ENCODE measurements at regions not wholly inside any gene's neighbourhood (a gene's known extent, or its start where the extent isn't known, plus 50 kb on each side); places are given as distances from the start of the nearest gene placed in this dataset.
"Not testable (repeated sequence)": the region's sequence is repeated elsewhere in the genome, so short reads cannot be mapped to it uniquely, and the experiment has no call there.

DNA sequence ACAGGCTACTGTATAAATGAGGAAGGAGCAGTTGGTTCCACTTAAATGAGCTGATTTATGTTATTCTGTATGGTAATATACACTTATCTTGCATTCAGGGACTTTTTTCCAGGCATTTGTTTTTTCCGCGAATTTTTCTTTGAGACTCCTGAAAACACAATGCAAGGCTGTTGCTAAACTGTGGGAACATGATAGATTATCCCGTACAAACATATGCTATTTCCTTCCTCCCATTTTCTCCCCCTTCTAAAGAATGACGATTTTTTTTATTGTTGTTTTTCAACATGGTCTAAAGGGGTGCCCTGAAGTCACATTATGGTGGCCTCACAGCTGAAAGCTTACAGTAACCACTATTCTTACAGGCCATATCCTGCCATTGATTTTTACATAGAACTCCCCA is 523.9 kb upstream of the NRP1 start:
- no peak for DNase-seq

DNA sequence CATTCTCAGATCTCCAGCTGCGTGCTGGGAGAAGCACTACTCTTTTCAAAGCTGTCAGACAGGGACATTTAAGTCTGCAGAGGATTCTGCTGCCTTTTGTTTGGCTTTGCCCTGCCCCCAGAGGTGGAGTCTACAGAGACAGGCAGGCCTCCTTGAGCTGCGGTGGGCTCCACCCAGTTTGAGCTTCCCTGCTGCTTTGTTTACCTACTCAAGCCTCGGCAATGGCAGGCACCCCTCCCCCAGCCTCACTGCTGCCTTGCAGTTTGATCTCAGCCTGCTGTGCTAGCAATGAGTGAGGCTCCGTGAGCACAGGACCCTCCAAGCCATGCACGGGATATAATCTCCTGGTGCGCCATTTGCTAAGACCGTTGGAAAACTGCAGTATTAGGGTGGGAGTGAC is 518.8 kb upstream of the NRP1 start:
- not testable (repeated sequence) for DNase-seq

DNA sequence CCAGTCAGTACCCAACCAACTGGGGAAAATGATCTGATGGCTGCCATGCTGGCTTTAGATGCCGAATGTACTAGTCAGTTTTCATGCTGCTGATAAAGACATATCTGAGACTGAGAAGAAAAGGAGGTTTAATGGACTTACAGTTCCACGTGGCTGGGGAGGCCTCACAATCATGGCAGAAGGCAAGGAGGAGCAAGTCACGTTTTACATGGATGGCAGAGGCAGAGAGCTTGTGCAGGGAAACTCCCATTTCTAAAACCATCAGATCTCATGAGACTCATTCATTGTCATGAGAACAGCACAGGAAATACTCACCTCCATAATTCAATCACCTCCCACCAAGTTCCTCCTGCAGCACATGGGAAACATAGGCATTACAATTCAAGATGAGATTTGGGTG is 508.9 kb upstream of the NRP1 start:
- no peak for DNase-seq

DNA sequence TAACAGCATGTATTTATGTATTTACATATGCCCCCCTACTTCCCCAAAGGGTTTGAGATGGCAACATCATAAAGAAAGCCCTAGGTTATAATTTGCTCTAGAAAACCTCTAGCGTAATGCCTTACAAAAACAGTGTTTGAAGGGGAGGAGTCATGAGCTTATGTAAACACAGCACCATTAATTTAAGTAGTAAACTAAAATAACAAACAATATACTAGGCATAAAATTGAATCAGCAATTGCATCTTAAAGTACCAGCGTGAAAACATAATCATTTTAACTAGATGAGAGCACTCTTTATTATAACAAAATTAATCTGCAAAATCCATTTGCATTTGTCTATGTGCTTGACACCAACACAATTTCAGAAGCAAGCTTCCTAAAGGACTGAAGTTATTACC is 507.2 kb upstream of the NRP1 start:
- no peak for DNase-seq

DNA sequence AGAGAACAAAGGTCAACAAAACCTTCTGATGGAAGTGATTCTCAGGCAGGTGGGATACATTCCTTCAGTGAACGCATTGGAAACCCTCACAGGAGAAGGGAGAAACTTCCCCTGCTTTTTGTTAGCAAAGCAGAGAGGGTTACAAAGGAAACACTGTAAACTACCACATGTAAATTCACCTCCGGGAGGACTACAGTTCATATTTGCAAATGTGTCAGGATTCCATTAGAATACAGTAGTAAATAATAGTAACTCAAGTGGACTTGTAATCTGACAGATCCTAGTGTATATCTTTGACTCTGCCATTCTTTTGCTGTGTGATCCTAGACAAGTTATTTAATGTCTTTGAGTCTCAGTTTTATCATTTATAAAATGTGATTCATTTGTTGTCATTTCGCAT is 504.3 kb upstream of the NRP1 start:
- no peak for DNase-seq

DNA sequence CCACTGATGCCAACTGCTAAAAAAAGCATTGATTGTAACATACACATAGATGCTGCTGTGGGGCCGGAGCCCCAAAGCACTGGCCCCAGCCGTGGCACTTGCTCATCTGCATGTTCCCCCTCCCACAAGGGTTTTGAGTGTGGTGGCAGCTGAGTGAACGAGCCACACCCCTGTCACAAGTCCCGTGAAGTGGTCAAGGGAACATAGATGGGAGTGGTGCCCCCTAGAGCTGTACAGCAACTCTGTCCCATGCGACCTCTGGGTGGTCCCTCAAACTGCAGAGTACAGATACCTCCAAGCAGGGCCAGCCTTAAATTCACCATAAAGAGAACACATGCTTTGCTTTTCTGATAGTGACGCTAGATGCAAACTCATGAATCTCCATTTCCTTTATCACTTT is 503.3 kb upstream of the NRP1 start:
- no peak for DNase-seq

DNA sequence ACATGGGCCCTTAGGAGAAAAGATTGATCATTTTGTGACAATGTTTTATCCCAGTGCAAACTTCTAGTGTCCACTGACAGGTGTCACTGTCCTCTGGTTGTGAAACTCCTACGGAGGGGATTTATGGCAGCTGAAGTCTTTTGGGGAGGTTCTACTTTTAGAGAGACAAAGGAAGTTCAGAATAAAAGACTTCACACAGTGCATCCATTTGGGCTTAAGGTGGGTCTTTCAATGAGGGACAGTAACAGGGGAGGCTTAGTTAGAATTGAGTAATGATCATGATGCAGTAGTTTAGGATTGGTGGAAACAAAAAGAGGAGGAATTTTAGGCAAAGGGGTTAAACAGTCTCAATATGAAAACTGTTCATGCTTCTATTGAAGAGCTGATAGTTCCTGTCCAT is 501.1 kb upstream of the NRP1 start:
- no peak for DNase-seq

DNA sequence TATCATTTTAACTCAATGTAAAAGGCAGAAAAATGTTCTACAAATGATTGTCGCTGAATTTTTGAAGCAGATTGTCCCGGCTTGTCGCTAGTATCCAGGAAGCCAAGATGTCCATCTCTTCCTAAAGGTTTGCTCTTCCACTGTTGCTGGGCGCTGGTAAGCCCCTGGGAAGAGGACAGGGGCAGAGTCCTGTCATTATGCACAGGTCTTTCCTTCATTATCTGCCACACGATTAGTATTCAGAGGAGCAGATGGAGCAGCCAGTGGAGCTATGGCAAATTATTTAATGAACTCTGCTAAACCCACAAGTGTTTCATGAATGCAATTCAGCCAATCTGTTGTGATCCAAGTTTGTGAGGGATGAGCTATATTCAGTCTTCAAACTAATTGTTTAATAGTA is 499.1 kb upstream of the NRP1 start:
- DNase-seq: no peak

DNA sequence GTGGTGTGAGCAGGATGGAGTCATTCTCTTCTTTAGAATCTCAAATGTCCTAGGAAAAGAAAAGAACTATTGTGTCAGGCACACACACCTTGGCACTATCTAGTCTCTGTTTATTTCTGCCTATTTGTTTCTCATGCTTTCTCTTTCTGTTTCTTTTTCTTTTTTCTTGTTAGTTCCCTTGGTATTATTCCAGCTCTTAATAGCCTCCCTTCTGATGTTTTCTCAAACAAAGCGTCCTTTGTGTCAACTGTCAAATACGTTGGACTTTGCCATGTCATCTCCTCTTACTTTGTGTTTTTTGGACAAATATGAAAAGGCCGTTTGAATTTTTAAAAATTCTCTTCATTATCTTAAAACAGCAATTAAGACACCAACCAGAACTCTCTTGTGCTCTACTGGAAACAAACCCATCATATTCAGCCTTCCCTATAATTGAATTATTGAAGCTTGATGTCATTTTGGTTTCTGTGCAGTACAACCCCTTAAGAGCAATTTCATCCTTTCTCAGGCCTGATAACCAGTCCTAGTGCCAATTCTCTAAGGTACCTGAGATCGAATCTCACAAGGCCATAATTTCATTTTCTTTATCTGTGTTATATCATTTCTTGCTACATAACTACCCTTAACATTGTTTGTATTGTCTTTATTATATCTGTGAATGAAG is 497.8 kb upstream of the NRP1 start:
- no peak for DNase-seq

DNA sequence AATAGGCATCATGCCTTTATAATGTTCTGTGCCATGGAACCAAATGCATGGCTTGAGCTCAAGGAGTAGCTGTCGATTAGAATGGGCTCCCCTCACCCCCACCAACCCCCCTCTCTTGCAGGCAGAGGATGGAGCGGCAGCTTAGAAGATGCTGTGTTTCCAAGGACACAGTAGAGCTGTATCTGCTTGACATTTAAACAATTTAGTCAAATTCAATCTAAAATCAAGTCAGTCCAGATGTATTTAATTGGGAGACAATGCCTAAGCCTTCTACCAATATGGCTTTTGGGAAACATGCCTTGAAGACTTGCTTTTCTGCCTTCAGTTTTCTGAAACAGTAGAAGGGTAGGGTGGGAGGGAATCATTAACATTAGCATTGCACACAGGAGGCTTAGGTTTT is 497.1 kb upstream of the NRP1 start:
- DNase-seq: no peak

DNA sequence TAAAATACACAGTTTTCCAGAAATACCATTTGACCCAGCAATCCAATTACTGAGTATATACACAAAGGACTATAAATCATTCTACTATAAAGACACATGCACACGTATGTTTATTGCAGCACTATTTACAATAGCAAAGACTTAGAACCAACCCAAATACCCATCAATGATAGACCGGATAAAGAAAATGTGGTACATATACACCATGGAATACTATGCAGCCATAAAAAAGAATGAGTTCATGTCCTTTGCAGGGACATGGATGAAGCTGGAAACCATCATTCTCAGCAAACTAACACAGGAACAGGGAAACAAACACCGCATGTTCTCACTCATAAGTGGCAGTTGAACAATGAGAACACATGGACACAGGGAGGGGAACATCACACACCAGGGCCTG is 495.4 kb upstream of the NRP1 start:
- DNase-seq: not testable (repeated sequence)

DNA sequence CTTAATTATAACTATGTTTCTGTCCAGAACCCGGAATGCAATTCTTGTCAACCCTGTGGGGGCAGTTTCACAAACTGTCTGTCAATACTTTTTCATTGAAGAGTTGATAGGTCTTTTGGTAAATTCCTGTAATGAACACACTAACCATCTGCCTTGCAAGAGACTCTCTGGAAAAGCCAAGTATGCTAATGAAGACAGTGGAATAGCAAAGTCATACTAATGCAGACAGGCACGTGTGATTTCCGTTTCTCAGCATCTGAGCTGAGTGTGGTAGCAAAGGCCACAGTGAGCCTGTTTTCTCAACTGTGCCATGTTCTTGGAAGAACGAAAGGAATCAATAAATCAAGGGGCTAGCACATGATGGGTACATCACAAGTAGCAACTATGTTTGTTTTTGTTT is 494.1 kb upstream of the NRP1 start:
- no peak for DNase-seq

DNA sequence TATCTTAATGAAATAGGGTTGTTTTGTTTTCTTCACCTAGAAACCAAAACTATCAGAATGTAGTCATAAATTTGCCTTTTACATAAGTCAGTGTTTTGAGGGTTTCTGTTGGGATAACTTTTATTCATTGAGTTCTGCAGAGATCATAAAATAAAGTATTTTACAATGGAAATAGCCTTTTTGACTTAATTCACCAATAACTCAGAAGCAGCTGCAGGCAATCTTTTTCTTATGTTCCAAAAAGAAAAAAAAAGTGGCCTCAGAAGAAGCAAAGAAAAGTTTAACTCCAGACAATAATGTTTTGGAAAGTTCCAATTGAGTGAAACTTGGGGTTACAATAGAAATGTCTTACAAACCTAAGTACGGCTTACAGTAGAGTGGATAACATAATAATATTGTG is 491.7 kb upstream of the NRP1 start:
- DNase-seq: no peak

DNA sequence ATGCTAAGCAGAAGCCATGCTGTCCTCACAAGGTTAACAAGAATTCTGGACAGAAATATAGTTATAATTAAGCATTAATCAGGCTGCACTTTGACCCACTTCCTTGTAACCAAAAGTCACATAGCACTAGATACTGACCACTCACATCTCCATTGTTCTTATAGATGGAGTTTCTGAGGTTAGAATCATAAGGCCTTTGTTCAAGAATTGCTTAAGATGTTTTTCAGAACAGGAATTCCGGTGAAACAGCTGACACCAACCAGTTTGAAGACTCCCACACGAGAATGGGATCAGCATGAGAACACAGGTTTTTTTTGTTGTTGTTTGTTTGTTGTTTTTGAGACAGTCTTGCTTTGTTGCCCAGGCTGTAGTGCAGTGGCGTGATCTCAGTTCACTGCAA is 488.3 kb upstream of the NRP1 start:
- no peak for DNase-seq

DNA sequence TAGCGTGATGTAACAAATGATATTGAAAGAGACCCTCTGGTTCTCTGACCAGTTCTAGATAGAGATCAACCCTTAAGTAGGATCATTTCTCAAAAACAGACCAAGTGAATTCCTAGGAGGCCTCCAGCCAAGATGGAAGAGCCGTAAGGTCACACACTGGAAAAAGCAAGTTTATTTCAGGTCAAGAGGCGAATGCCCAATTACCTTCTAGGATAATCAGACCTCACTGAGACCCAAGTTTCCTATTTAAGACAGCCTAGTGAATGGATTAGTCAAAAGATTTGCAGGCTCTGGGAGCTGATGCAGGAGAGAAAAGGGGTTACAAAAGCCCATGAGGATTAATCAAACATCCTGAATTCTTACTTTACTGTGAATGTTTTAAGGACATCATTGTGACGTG is 486.1 kb upstream of the NRP1 start:
- DNase-seq: no peak

DNA sequence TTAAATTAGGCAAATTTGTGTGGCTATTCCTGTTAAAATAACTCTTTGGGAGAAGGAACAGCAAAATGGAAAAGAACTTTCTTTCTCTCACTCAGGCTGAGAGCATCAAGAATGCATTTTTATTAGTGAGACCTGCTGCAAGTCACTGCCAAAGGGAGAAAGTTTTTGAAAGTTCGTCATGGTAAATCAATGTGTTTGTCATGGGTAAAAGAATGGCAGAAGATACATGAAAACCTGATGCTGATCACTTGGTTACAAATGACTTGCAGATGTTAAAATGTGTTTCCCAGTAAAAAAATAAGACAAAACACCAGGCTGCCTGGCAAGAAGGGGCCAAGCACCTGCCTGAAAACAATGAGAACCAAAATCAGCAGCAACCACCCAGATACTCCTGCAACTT is 484.7 kb upstream of the NRP1 start:
- DNase-seq: no peak

DNA sequence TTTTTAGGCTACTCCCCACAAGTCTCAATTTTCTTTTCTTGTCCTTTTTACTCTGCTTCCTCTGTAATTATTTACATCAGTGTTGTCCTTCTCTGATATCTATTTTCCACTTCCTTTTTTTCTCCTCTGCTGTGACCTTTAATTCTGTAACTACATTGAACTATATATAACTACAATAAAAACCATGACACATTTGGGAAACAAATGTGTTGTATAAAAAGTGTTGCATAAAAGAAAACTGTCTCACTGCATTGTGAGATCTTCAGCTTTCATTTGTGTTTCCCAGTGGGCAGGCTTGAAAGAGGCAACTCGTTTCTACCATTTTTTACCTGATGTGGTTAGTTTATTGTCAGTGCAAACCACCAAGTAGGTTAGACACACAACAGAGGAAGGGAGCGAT is 483.9 kb upstream of the NRP1 start:
- DNase-seq: no peak

DNA sequence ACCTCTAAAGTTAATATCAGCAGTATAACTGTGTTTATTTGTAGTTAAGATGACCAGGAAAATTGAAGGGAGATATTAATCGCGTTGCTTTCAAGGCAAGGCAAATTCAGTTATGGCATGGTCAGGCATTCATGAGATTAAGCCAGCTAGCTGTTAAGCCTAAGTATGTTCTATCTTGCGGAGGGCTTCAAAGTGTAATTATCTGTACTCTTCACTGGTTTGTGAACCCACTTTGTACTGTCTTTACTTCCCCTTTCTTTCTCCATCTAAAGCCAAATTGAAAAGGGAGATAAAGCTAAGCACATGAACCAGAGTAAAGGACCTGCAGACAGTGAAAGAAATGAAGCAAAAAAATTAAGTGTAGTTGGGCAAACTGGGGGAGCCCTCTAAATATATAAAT is 483.1 kb upstream of the NRP1 start:
- no peak for DNase-seq

DNA sequence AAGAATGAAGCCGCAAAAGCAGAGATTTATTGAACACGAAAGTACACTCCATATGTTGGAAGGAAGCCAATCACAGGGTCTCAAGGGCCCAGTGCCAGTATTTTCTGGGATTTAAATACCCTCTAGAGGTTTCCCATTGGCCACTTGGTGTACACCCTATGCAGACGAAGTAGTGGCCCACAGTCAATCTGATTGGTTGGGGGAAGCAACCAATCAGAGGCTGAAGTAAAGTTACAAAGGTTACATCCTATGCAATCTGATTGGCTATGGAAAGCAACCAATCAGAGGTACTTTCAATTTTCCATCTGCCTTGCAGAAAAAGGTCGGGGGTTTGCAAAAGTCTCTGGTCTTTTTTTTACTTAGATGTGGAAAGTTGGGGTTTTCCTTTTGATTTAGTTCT is 481.3 kb upstream of the NRP1 start:
- no peak for DNase-seq

DNA sequence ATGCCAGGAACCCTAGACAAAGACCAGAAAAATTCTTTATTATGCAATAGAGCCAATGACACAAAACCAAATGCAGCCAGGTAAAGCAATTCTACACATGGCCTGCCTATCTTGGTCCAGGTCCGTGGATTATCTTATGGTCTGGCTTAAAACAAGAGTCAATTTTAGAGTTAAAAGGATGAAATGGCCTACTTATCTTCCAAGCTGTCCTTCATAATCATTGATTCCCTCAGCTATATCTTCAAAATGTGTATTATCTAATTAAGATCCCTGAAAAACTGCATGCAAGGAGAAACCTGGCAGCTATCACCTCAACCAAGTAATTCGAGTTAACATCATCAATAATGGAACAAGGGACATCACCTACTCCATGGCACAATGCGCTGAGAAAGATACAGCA is 479.4 kb upstream of the NRP1 start:
- no peak for DNase-seq

DNA sequence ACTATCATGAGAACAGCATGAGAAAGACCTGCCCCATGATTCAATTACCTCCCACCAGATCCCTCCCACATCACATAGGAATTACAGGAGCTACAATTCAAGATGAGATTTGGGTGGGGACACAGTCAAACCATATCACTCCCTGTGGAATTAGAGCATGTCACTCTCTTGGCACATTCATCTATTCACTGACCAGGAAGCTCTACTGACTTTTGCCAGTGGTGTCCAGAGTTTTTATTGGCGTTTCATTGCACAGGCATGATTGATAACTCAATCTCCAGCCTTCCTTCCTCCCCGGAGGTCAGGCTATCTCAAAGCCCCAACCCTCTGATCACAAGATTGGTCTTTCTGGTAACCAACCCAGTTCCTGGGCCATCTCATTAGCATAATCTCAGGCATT is 478.9 kb upstream of the NRP1 start:
- no peak for DNase-seq

DNA sequence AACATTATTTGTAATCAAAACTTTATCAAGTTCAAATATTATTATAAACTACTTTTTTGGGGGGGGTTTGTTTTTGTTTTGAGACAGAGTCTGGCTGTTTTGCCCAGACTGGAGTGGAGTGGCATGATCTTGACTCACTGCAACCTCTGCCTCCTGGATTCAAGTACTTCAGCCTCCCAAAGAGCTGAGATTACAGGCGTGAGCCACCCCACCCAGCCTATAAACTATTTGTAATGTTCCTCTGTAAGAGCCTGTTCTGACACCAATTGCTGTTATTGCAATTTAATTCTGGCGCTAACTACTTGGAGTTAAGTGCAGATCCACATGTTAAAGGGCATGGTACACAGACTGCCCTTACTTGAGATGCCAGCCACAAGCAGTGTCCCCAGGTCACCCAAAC is 478.1 kb upstream of the NRP1 start:
- no peak for DNase-seq

DNA sequence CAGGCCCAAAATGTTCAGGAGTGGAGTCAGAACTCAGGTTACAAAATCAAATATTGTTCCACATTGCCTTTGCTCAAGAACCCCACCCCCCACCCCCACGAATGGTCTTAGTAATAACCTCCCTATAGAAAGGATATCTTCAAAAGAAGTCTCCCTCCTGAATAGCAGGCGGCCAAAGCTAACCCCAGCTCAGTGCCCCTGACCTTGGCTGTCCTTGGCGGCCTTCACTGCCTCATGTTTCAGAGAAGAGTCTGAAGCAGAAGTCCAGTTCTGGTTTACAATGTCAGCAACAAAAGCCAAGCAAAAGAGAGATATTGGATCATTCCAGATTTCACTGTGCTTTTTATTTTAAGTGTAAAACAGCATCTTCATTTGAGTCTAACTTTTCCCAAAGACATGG is 476.5 kb upstream of the NRP1 start:
- no peak for DNase-seq

DNA sequence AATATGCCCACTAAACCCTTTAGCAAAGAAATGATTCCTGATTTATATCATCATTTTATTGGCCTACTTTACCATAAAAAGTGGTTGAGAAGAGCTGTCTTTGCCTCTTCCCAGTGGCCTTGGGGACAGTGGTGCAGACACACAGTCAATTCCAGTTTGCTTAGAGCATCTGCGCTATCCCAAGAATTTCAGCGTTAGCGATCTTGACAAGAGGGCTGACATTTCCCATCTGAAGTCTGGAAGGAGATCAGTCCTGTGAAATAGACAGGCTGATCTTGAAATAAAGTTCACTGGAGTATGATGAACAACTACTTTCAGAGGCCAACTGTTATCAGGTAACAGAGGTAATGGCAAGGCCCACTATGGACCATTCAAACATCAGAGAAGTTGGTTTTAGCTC is 475.3 kb upstream of the NRP1 start:
- no peak for DNase-seq

DNA sequence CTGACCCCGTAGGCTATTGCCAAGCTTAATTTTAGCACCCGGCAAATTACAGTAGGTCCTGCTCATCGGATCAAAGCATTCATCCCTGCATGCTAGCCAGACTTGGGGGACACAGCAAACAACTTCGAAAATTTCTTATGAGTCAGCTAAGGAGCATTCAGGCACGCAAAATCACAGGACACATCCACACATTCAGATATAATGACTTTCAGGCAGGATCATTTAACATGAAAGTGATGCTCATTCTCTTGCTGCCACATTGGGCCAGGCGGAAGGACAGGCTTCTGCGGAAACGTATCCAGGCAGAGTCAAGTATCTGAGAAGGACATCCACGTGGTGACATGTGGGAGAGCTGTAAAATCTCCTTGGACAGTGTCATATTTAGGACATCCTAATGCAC is 474.0 kb upstream of the NRP1 start:
- DNase-seq: no peak
